Osteoblast (primary cell): ENCODE measurements at regions not wholly inside any gene's neighbourhood (a gene's known extent, or its start where the extent isn't known, plus 50 kb on each side); places are given as distances from the start of the nearest gene placed in this dataset.

Experiments used
- DNase-seq: peaks from one replicate; pipeline ENCODE4 v3.0.0; 2011; ENCODE audit warnings: low spot score, mixed read lengths; ENCODE audit not compliant: insufficient read length; ENCODE audit errors: missing footprints
- H2AFZ ChIP-seq: 2 replicates; pipeline ENCODE4 v1.6.0; 2011; ENCODE audit warnings: mild to moderate bottlenecking, low read length
- H3K27ac ChIP-seq: 2 replicates; pipeline ENCODE4 v1.5.1; 2011; ENCODE audit warnings: mild to moderate bottlenecking, low read depth, low read length, moderate library complexity
- H3K27me3 ChIP-seq: 2 replicates; pipeline ENCODE4 v1.6.0; 2012; ENCODE audit warnings: mild to moderate bottlenecking, control low read depth, inconsistent platforms, low read length, moderate library complexity; ENCODE audit not compliant: insufficient read depth
- H3K36me3 ChIP-seq: 2 replicates; pipeline ENCODE4 v1.5.1; 2011; ENCODE audit warnings: mild to moderate bottlenecking, low read length, control low read depth, moderate library complexity; ENCODE audit not compliant: insufficient read depth
- H3K4me1 ChIP-seq: 2 replicates; pipeline ENCODE4 v1.5.1; 2011; ENCODE audit warnings: mild to moderate bottlenecking, low read length, control low read depth, moderate library complexity; ENCODE audit not compliant: insufficient read depth
- H3K4me2 ChIP-seq: 2 replicates; pipeline ENCODE4 v1.6.0; 2011; ENCODE audit warnings: mild to moderate bottlenecking, low read length; ENCODE audit not compliant: insufficient read depth
- H3K4me3 ChIP-seq: fragments of 200-600 bp; sonication (generic); 3 replicates; pipeline ENCODE4 v1.5.1; 2012; ENCODE audit warnings: mild to moderate bottlenecking, low read length, inconsistent platforms; ENCODE audit not compliant: insufficient read depth
- H3K79me2 ChIP-seq: 2 replicates; pipeline ENCODE4 v1.6.0; 2012; ENCODE audit warnings: mild to moderate bottlenecking, low read length, control low read depth, inconsistent platforms; ENCODE audit not compliant: insufficient read depth
- H3K9me3 ChIP-seq: 2 replicates; pipeline ENCODE4 v1.5.1; 2011; ENCODE audit warnings: low read depth, low read length, control low read depth
- H4K20me1 ChIP-seq: 2 replicates; pipeline ENCODE4 v1.6.0; 2012; ENCODE audit warnings: mild to moderate bottlenecking, low read length, control low read depth; ENCODE audit not compliant: insufficient read depth
- TF ChIP-seq, protein P1 (sequence below): IDR thresholded peaks from 2 replicates; pipeline ENCODE4 v1.5.1; 2011; ENCODE audit warnings: mild to moderate bottlenecking, low read depth, low read length, moderate library complexity; ENCODE audit errors: extremely low read depth

DNA sequence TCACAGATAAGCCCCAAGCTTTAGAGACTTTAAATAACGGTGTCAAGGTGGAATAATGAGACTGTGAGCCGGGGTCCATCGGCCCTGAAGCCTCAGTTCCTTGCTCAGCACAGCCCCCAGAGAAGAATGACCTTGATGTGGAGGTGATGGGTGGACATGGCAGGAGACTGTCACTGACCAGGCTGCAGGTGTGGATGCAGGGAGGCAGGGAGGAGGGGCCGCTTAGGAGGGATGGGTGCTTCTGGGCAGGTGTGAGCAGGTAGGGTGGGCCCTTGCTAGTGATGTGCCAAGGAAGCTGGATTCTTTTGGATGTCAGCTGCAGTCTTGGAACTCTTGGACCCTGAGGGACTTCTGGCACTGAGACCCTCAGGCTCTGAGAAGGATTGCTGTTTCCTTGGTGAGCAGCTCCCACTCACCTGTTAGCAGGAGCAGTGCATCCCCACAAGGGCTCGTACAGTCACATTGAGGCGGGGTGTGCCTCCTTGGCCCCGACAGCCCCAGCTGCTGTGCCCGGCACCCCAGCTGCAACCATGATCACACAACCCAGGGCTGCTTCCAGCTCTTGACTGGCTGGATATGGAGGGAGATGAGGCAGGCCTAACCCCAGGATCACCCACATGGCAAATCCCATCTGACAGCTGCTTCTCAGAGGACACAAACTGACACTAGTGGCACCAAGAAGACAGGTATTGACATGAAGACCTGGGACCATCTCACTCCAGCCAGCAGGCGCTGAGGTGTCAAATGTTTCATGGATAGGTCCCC, 209.8 kb upstream of the HDAC4 start:
- peak; percentile 65 for DNase-seq
- H3K27ac ChIP-seq: no peak overlapping the region
- H3K4me2 ChIP-seq: no peak overlapping the region
- H3K36me3 ChIP-seq: no peaks in the 10 kb centered on the region
- H4K20me1 ChIP-seq: no peaks in the 10 kb centered on the region
- TF ChIP-seq, protein P1, sequence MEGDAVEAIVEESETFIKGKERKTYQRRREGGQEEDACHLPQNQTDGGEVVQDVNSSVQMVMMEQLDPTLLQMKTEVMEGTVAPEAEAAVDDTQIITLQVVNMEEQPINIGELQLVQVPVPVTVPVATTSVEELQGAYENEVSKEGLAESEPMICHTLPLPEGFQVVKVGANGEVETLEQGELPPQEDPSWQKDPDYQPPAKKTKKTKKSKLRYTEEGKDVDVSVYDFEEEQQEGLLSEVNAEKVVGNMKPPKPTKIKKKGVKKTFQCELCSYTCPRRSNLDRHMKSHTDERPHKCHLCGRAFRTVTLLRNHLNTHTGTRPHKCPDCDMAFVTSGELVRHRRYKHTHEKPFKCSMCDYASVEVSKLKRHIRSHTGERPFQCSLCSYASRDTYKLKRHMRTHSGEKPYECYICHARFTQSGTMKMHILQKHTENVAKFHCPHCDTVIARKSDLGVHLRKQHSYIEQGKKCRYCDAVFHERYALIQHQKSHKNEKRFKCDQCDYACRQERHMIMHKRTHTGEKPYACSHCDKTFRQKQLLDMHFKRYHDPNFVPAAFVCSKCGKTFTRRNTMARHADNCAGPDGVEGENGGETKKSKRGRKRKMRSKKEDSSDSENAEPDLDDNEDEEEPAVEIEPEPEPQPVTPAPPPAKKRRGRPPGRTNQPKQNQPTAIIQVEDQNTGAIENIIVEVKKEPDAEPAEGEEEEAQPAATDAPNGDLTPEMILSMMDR: no peak
- no peaks in the 10 kb centered on the region for H3K79me2 ChIP-seq
- H3K4me3 ChIP-seq: no peak overlapping the region
- H3K9me3 ChIP-seq: no peaks in the 10 kb centered on the region
- no peaks in the 10 kb centered on the region for H3K4me1 ChIP-seq
- no peak overlapping the region for H2AFZ ChIP-seq
- no peaks in the 10 kb centered on the region for H3K27me3 ChIP-seq

DNA sequence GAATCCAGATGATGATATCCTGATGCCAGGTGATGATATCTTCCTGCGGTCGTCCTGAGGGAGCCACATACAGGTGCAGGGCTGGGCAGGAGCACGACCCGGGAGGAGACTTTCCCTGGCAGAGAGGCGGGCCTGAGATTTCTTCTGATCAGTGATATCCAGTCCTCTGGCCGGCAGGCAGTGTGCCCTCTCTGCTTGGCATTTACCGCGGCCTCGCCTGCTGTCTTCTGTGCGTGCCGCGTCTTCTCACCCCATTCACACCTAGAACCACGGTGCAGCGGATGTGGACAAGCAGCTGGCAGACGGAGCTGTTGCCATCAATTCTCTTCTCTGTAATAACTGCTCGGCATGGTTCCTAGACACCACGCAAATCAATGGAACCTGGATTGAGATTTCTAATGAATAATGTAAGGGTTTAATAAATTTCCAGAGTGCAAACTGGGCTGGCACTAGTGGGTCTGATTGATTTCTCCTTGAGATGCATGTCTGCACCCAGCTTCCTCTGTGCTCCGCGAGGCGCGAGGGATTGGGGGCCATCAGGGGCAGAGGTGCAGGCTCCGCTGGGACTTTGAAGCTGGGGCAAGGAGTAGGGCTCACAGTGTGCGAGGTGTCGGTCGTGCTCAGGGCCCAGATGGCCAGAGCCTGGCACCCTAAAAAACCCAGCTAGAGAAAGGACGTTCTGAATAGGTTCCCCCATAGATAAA, 208.9 kb upstream of the HDAC4 start:
- Histone ChIP-seq H3K36me3 (no peaks in the 10 kb centered on the region), H3K27ac (no peak overlapping the region), H3K79me2 (no peaks in the 10 kb centered on the region), H3K4me2 (no peak overlapping the region), H2AFZ (no peak overlapping the region), H3K4me1 (no peaks in the 10 kb centered on the region), H3K9me3 (no peaks in the 10 kb centered on the region), H3K4me3 (no peak overlapping the region), H4K20me1 (no peaks in the 10 kb centered on the region), H3K27me3 (no peaks in the 10 kb centered on the region)
- TF ChIP-seq, protein P1: no peak
- DNase-seq: no peak

DNA sequence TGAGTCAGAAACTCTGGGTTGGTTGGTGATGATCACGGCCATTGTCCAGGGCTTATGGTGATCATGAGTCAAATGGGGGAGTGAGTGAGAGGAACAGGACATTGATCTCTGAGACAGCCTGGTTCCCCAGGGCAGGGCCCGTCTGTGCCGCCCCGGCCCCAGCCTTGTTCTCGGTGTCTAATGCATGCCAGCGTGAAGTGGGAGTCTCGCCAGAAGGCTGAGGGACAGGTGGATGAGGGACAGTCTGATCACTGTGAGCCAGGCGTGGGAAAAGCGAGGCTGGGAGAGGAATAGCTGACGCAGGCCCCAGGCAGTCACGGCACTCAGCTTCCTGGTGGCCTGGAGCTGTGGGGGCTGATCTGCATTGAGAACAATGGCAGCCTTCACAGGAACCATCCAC, 208.3 kb upstream of the HDAC4 start:
- no peak overlapping the region for H2AFZ ChIP-seq
- no peaks in the 10 kb centered on the region for H3K27me3 ChIP-seq
- no peak overlapping the region for H3K4me3 ChIP-seq
- no peaks in the 10 kb centered on the region for H3K79me2 ChIP-seq
- no peak overlapping the region for H3K4me2 ChIP-seq
- DNase-seq: no peak
- TF ChIP-seq, protein P1: no peak
- no peaks in the 10 kb centered on the region for H3K4me1 ChIP-seq
- H3K9me3 ChIP-seq: no peaks in the 10 kb centered on the region
- no peak overlapping the region for H3K27ac ChIP-seq
- H3K36me3 ChIP-seq: no peaks in the 10 kb centered on the region
- H4K20me1 ChIP-seq: no peaks in the 10 kb centered on the region

DNA sequence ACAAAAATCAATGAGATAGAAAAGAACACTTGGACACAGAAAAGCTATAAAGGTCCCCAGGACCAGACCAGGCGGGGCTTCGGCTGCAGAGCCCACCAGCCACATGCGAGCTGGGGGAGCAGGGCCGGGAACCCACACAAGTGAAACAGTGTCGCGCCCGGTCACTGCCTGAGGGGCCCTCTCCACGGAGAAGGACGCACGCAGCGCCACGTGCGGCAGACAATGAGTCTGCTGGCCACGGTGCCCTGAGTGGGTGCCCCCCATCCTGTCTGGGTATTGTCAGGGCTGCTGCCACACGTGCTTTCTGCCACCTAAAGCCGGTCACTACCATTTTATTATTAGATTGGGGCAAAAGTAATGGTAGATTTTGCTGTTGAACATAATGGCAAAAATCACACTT, 207.9 kb upstream of the HDAC4 start:
- Histone ChIP-seq H3K27me3 (no peaks in the 10 kb centered on the region), H3K79me2 (no peaks in the 10 kb centered on the region), H3K27ac (no peak overlapping the region), H3K9me3 (no peaks in the 10 kb centered on the region), H3K36me3 (no peaks in the 10 kb centered on the region), H3K4me1 (no peaks in the 10 kb centered on the region), H3K4me3 (no peak overlapping the region), H4K20me1 (no peaks in the 10 kb centered on the region), H2AFZ (no peak overlapping the region), H3K4me2 (no peak overlapping the region)
- TF ChIP-seq, protein P1: no peak
- DNase-seq: no peak
